ENCODE measurements at regions not wholly inside any gene's neighbourhood (a gene's known extent, or its start where the extent isn't known, plus 50 kb on each side); places are given as distances from the start of the nearest gene placed in this dataset.

GRCh38 chr4:104682311-104682710 is 187.6 kb upstream of the CXXC4 start:
- DNase-seq: no peak

GRCh38 chr4:104693601-104694201 is 199.0 kb upstream of the CXXC4 start:
- DNase-seq: no peak

GRCh38 chr4:104716584-104716983 is 221.9 kb upstream of the CXXC4 start:
- no peak for DNase-seq

GRCh38 chr4:104719539-104720230 is 225.0 kb upstream of the CXXC4 start:
- DNase-seq: no peak

- DNase-seq: no peak
Measured at GRCh38 chr4:104722467-104722866, 227.8 kb upstream of the CXXC4 start.

GRCh38 chr4:104726002-104726401 is 231.3 kb upstream of the CXXC4 start:
- no peak for DNase-seq

GRCh38 chr4:104727643-104728042 is 232.9 kb upstream of the CXXC4 start:
- no peak for DNase-seq

GRCh38 chr4:104728380-104729122 is 233.9 kb upstream of the CXXC4 start:
- no peak for DNase-seq

GRCh38 chr4:104732766-104733165 is 238.1 kb upstream of the CXXC4 start:
- no peak for DNase-seq

GRCh38 chr4:104735174-104735573 is 240.5 kb upstream of the CXXC4 start:
- DNase-seq: no peak

GRCh38 chr4:104740161-104740560 is 245.5 kb upstream of the CXXC4 start:
- DNase-seq: no peak

- DNase-seq: no peak
Measured at GRCh38 chr4:104743215-104743653, 248.5 kb upstream of the CXXC4 start.

GRCh38 chr4:104747635-104748034 is 252.9 kb upstream of the CXXC4 start:
- DNase-seq: no peak

- no peak for DNase-seq
Measured at GRCh38 chr4:104749062-104749461, 254.4 kb upstream of the CXXC4 start.

GRCh38 chr4:104750008-104750407 is 255.3 kb upstream of the CXXC4 start:
- no peak for DNase-seq

GRCh38 chr4:104751468-104751867 is 256.8 kb upstream of the CXXC4 start:
- DNase-seq: no peak

GRCh38 chr4:104752337-104752736 is 257.6 kb upstream of the CXXC4 start:
- no peak for DNase-seq

GRCh38 chr4:104756837-104757236 is 262.1 kb upstream of the CXXC4 start:
- DNase-seq: no peak

- no peak for DNase-seq
Measured at GRCh38 chr4:104758574-104758973, 263.9 kb upstream of the CXXC4 start.

GRCh38 chr4:104763554-104764222 is 269.0 kb upstream of the CXXC4 start:
- DNase-seq: no peak

GRCh38 chr4:104766676-104767075 is 272.0 kb upstream of the CXXC4 start:
- DNase-seq: no peak

- no peak for DNase-seq
Measured at GRCh38 chr4:104772849-104773248, 278.2 kb upstream of the CXXC4 start.

GRCh38 chr4:104795264-104795939 is 300.7 kb upstream of the CXXC4 start:
- no peak for DNase-seq
